Panc1 (cell line): ENCODE measurements at regions not wholly inside any gene's neighbourhood (a gene's known extent, or its start where the extent isn't known, plus 50 kb on each side); places are given as distances from the start of the nearest gene placed in this dataset.

Experiments
- ATAC-seq: fragments of 200-7000 bp; cut with Tn5 transposase; 2 replicates; pipeline ENCODE4 v1.9.1; 2020; ENCODE audit warnings: mild to moderate bottlenecking, moderate library complexity
- BruUV-seq: library from RNA; stranded (reverse); fragments of 400-500 nt; replicated peaks from 2 replicates; lab custom pipeline; 2021; lab: Mats Ljungman, UMichigan
- CTCF ChIA-PET: fragments of 300-600 bp; sonication (Branson Sonifier 250); formaldehyde crosslinking; loops from one replicate; lab custom pipeline; 2022; ENCODE audit warnings: antibody characterized with exemption; lab: Charles Lee
- POLR2A ChIA-PET: fragments of 300-600 bp; sonication (Branson Sonifier 250); formaldehyde crosslinking; loops from one replicate; lab custom pipeline; 2022; ENCODE audit warnings: antibody characterized with exemption; lab: Charles Lee
- DNase-seq: peaks from one replicate; pipeline ENCODE4 v3.0.0-alpha.2; 2010; ENCODE audit warnings: low read depth, low spot score
- H3K27ac ChIP-seq: 2 replicates; pipeline ENCODE4 v1.5.1; 2011; ENCODE audit warnings: mild to moderate bottlenecking, low read length, inconsistent platforms
- H3K27me3 ChIP-seq: fragments of 200-500 bp; sonication (Bioruptor generic); 2 replicates; pipeline ENCODE4 v1.6.0; 2014; ENCODE audit warnings: low read length, inconsistent platforms; ENCODE audit not compliant: control insufficient read depth, insufficient read depth
- H3K36me3 ChIP-seq: fragments of 200-500 bp; sonication (Bioruptor generic); 2 replicates; pipeline ENCODE4 v1.5.1; 2014; ENCODE audit warnings: inconsistent platforms, mild to moderate bottlenecking, low read length, moderate library complexity; ENCODE audit not compliant: control insufficient read depth, insufficient read depth
- H3K4me1 ChIP-seq: 2 replicates; pipeline ENCODE4 v1.5.1; 2011; ENCODE audit warnings: inconsistent platforms, mild to moderate bottlenecking, low read length, moderate library complexity; ENCODE audit not compliant: control insufficient read depth, insufficient read depth
- H3K4me3 ChIP-seq, 2 experiments: 2 replicates each; pipeline ENCODE4 v1.5.1; 2011 to 2012; ENCODE audit warnings: low read depth in 2 of 2, low read length in 2 of 2, mild to moderate bottlenecking in 2 of 2, inconsistent platforms in 1 of 2, moderate library complexity in 1 of 2
- H3K9me3 ChIP-seq: fragments of 200-500 bp; sonication (Bioruptor generic); 2 replicates; pipeline ENCODE4 v1.5.1; 2014; ENCODE audit warnings: low read depth, mild to moderate bottlenecking, inconsistent platforms, low read length, moderate library complexity; ENCODE audit not compliant: control insufficient read depth, insufficient read depth
- CTCF ChIP-seq: fragments of 450-650 bp; IDR thresholded peaks from 2 replicates; pipeline ENCODE4 v1.5.1; 2017; ENCODE audit warnings: mild to moderate bottlenecking
- POLR2AphosphoS5 ChIP-seq: IDR thresholded peaks from 2 replicates; pipeline ENCODE4 v1.6.1; 2012; ENCODE audit warnings: mild to moderate bottlenecking, low read depth, low read length, moderate library complexity
- REST ChIP-seq, 2 experiments: IDR thresholded peaks; 2 replicates each; pipeline ENCODE4 v1.6.1; 2011 to 2012; ENCODE audit warnings: low read depth in 2 of 2, control low read depth in 1 of 2, low read length in 1 of 2, mild to moderate bottlenecking in 1 of 2, moderate library complexity in 1 of 2; ENCODE audit not compliant: insufficient read depth in 1 of 2
- SIN3A ChIP-seq: IDR thresholded peaks from 2 replicates; pipeline ENCODE4 v1.6.1; 2012; ENCODE audit warnings: low read depth, mild to moderate bottlenecking, low read length, moderate library complexity, borderline replicate concordance; ENCODE audit not compliant: insufficient read depth
- TCF7L2 ChIP-seq: IDR thresholded peaks from 2 replicates; pipeline ENCODE4 v1.6.1; 2011; ENCODE audit warnings: mild to moderate bottlenecking, low read depth, low read length, inconsistent platforms
- in situ Hi-C: cut with HindIII; loops from 2 replicates; pipeline ENCODE4 v1.10.0; 2016; ENCODE audit warnings: low sequenced_read_pairs, low pct_unique_long_range_greater_than_20kb
- intact Hi-C: fragments of 100-400 bp; cut with micrococcal nuclease; formaldehyde crosslinking; loops from one replicate; pipeline ENCODE4 v1.10.0; 2022; ENCODE audit not compliant: unreplicated experiment

- H3K4me1 ChIP-seq = no peaks in the 10 kb centered on the region
- intact Hi-C loops = no loop called here
- H3K27me3 ChIP-seq = no peaks in the 10 kb centered on the region
- no peak overlapping the region for H3K27ac ChIP-seq
- no peaks in the 10 kb centered on the region for H3K9me3 ChIP-seq
- POLR2A ChIA-PET = no interaction called here
- H3K4me3 ChIP-seq = no peak overlapping the region
- no peak for ATAC-seq
- in situ Hi-C loops = no loop called here
- no TSS peak for BruUV-seq
- CTCF ChIA-PET = no interaction called here
- no peak for TF ChIP-seq CTCF
- no peak for TF ChIP-seq TCF7L2
- TF ChIP-seq POLR2AphosphoS5 = no peak
- TF ChIP-seq REST (IDR thresholded peaks at IDR 0.05; ENCODE audit: insufficient read depth in 1 of 2, low read depth in 2 of 2, low read length in 1 of 2) = no peak
- TF ChIP-seq SIN3A = no peak
- no peaks in the 10 kb centered on the region for H3K36me3 ChIP-seq
- DNase-seq = no peak
These were observed 199.0 kb upstream of the ATP2B1 start for GRCh38 chr12:89907659-89908058.

- POLR2A ChIA-PET = no interaction called here
- no peaks in the 10 kb centered on the region for H3K27me3 ChIP-seq
- intact Hi-C loops = no loop called here
- ATAC-seq (no peak), DNase-seq (no peak)
- no peak overlapping the region for H3K27ac ChIP-seq
- in situ Hi-C loops = no loop called here
- TF ChIP-seq CTCF = no peak
- H3K36me3 ChIP-seq = no peaks in the 10 kb centered on the region
- no TSS peak for BruUV-seq
- CTCF ChIA-PET = no interaction called here
- H3K4me1 ChIP-seq = no peaks in the 10 kb centered on the region
- H3K9me3 ChIP-seq = no peaks in the 10 kb centered on the region
- no peak overlapping the region for H3K4me3 ChIP-seq
These were observed 198.2 kb upstream of the ATP2B1 start for GRCh38 chr12:89906824-89907223.

GRCh38 chr12:89906178-89906577 lies 197.5 kb upstream of the ATP2B1 start:
- H3K36me3 ChIP-seq = no peaks in the 10 kb centered on the region
- ChIA-PET POLR2A (no interaction called here), CTCF (no interaction called here)
- BruUV-seq = no TSS peak
- TF ChIP-seq TCF7L2 (no peak), SIN3A (no peak), CTCF (no peak), REST (IDR thresholded peaks at IDR 0.05; ENCODE audit: insufficient read depth in 1 of 2, low read depth in 2 of 2, low read length in 1 of 2) (no peak), POLR2AphosphoS5 (no peak)
- no peaks in the 10 kb centered on the region for H3K4me1 ChIP-seq
- ATAC-seq (no peak), DNase-seq (no peak)
- no peaks in the 10 kb centered on the region for H3K9me3 ChIP-seq
- in situ Hi-C loops (no loop called here), intact Hi-C loops (no loop called here)
- H3K27ac ChIP-seq = no peak overlapping the region
- H3K4me3 ChIP-seq = no peak overlapping the region
- H3K27me3 ChIP-seq = no peaks in the 10 kb centered on the region
